GM21528 (cell line): ENCODE measurements at regions not wholly inside any gene's neighbourhood (a gene's known extent, or its start where the extent isn't known, plus 50 kb on each side); places are given as distances from the start of the nearest gene placed in this dataset.

ENCODE experiments used
- ATAC-seq: cut with Tn5 transposase; IDR thresholded peaks from one replicate; pipeline ENCODE4 v1.9.1; 2021; ENCODE audit warnings: mild to moderate bottlenecking, moderate library complexity; ENCODE audit not compliant: unreplicated experiment, low FRiP score

DNA sequence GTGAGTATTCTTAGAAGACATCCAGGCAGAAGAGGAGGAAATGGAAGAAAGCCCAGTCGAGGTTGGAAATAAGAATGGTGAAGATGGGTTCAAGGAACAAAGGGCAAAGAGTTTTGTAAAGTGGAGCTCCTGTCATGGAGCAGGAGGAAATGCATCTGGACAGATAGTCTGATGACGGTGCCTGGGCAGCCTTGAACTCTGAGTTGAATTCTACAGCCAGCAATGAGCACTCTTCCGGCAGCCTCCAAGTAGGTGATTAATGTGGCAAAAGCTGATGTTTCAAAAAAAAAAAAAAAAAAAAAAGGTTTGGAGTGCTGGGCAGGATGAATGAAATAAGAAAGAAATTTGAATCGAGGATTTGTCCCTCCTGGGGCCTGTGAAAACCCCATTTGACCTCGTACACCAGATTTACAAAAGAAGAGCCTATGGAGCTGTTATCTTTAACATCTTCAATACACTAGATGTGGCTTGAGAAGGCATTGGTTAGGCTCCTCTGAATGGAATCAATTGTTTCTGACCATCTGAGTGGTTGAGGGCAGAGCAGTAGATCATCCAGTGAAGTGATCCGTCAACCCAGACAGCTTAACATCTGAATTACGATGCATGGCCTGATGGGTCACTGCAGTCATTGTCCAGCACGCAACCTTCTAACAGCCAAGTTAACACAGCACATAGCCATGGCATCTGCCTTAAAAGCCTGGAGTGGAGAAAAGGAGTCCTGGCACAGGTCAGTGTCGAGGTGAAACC is 449.7 kb downstream of the TXNL1 start:
- no peak for ATAC-seq

- no peak for ATAC-seq
Observed at GRCh38 chr18:56186319-56186718, 452.1 kb downstream of the TXNL1 start.

DNA sequence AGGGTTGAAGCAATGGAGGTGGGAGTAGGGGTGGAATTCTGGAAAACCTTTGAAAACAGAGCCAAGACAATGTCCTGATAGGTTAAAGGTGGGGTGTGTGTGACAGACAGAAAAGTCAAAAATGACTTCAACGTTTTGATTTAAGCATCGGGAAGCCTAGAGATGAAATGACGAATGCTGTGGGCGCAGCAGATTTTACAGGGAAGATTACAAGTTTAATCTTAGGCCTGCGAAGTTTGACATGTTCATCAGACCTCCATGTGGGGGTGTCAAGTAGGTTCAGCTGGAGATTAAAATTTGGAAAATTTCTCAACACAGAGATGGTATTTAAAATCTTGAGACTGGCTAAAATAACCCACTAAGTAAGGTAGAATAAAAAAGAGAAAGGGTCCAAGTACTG is 453.3 kb downstream of the TXNL1 start:
- no peak for ATAC-seq

DNA sequence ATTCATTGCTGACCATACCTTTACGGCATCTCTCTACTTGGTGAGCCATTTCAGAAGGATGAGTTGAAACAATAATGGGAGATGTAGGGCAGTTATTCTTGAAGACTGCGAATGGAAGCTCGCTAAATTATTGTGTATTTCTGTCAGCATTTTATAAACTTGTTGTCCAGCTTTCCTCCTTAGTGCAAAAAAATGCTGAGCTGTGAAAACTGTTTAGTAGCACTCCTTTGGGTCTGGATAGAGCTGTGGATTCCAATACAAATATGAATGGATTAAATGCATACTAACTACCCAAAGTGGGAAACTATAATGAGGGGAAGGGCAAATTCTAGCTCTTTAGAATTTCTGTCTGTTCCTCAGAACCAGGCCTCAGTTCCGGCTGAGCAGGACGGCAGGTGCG is 461.6 kb downstream of the TXNL1 start:
- ATAC-seq: no peak

- ATAC-seq: no peak
Observed at GRCh38 chr18:56175330-56176001, 462.9 kb downstream of the TXNL1 start.

DNA sequence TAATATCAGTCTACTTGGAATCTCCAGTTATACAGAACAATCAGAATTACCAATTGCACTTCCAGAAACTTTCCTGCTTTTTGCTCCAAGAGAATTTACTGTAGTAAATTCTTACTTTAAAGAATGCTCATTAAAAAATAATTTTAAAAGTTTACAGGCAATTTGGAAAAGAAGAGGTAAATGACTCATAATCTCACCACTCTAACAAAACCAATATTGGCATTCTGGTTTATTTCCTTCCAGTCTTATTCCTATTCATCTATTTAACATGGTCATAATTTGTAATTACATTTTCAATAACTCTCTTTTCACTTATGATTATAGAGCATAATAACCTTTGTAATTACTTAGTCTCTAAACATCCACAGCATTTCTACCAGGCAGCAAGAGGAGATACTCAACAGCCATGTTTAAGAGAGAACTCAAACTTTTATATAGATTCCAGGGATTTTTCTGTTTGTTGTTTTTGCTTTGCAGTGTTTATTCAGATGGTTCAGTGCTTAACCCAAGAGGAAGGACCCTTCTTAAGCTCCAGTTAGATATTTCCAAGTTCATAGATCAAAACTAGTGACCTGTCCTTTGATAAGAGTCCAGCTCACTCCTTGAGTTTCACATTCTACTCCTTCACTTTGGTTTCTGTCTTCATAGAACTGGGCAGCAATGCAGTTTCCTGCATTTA is 464.7 kb downstream of the TXNL1 start:
- no peak for ATAC-seq

GRCh38 chr18:56172527-56172926 is 465.9 kb downstream of the TXNL1 start:
- no peak for ATAC-seq

- no peak for ATAC-seq
Observed at GRCh38 chr18:56171848-56172247, 466.5 kb downstream of the TXNL1 start.

DNA sequence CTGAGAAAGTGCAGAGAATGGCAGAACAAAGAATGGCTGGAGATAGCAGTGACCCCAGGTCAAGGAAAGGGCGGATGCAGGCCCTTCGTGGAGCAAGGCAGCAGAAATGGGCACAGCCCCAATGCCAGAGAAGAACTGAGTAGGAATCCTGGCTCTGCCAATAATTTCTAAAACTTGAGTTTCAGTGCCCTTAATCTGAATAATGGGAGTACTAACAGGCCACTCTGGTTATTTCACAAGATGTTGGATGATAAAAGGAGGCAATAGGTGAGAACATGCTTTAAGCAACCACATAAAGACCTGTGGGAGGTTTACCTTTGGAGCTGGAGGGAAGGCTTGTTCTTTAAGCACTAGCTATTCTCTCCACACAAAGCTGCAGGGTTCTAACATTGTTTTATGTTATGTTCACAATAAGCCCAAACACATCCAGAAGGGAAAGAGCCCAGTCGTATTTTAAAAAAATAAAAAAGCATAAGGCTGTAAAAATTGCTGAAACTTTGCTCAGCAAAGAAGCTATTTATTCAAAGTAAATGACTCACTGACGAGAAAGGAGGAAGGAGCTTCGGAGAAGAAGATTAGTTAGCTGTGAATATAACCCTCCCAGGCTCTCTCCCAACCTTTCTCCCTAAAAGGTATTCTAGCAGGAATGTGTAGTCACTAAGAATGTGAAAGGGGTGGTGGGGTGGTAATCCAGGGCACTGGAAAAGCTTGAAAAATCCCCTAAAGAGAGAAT is 470.2 kb downstream of the TXNL1 start:
- ATAC-seq: no peak

DNA sequence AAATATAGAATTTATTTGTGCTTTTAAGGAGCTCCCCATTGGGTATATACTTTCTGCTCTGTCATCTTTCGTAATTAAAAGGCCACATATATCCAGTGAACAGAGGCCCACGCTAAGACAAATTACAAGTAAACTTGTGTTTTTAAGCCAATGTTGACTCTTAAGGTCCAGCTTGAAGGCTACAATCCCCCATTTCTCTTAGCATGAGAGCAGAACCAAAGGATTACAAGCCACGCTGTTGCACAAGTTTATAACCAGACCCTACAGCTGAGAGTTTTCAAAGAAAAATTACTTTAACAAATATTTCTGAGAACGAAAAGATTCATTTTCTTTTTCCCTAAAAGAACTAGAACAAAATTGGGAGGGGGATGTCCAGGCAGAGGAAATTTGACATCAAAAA is 471.0 kb downstream of the TXNL1 start:
- ATAC-seq: no peak

DNA sequence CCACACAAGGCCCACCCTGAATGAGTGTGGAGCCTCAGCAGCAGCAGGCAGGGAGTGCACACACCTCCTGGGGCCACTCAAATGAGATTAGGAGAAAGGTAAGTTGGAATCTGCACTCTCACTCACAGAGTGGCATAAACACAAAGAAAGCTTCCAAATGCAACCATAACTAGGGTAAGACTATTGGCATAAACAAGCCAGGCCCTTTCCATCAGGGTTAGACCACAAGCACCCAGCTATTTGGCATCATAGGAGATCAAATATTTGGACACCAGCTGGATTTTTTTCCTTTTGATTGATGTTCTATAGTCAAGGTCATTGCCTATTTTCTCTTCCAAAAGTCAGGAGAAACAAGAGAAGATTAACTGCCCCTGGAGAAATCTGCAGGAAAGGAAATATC is 471.5 kb downstream of the TXNL1 start:
- ATAC-seq: no peak

GRCh38 chr18:56165601-56166355 is 472.6 kb downstream of the TXNL1 start:
- ATAC-seq: no peak

DNA sequence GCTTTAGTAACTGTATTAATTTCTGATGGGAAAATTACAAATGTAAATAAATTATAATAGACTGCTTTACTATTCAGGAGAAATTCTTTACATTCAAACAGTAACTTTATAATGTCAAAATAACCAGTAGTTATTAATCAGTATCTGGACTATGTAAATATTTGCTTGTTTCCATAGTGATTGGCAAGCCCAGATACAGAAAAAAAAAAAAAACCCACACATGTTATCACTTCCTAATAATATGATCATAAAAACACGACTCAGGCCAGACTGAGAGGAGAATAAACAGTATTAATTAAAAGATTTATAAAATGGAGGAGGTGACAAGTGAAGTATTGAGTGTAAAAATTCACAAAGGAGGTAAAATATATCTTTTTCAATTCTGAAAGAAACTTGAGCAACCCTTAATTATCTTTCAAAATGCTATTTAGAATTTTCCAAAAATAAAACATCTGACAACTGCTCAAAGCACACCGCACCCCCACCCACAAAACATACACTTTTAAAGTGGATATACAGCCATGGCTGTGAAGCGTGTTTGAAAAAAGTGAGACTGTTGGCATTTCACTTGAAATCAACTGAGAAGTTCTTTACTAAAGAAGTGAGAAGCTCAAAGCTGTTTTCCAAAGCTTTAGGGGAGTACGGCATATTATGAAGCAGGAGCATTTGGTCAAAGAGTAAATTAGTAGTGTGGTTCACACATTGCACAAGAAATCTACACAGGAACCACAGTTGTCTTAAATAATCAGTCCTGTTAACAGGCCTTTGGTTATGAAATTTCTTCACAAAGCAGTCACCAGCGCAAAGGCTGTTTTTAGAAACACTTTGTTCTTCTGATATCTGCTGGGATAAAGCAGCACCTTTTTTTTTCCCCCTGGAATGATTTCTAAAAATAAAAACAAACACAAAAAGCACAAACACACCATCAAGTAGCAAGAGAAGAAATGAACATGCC is 475.8 kb downstream of the TXNL1 start:
- ATAC-seq: no peak

- no peak for ATAC-seq
Observed at GRCh38 chr18:56161566-56162260, 476.7 kb downstream of the TXNL1 start.

DNA sequence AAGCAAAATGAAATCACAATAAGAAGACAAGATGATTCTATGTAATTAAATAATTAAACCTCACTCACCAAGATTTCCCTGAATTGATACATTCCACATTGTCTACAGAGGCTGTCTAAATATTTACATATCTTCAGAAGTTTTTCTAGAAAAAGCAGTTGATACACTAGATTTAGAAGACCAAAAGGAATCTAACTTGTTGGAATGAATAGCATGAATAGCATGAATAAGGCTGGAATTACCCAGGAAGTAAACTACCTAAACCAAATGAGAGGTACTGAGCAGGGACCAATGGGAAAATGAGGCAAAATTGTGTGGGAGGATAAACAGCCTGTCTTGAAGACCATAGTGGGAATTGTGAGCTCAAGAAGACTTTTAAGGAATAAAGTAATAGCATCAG is 479.7 kb downstream of the TXNL1 start:
- no peak for ATAC-seq

- no peak for ATAC-seq
Observed at GRCh38 chr18:56157541-56157940, 480.9 kb downstream of the TXNL1 start.

DNA sequence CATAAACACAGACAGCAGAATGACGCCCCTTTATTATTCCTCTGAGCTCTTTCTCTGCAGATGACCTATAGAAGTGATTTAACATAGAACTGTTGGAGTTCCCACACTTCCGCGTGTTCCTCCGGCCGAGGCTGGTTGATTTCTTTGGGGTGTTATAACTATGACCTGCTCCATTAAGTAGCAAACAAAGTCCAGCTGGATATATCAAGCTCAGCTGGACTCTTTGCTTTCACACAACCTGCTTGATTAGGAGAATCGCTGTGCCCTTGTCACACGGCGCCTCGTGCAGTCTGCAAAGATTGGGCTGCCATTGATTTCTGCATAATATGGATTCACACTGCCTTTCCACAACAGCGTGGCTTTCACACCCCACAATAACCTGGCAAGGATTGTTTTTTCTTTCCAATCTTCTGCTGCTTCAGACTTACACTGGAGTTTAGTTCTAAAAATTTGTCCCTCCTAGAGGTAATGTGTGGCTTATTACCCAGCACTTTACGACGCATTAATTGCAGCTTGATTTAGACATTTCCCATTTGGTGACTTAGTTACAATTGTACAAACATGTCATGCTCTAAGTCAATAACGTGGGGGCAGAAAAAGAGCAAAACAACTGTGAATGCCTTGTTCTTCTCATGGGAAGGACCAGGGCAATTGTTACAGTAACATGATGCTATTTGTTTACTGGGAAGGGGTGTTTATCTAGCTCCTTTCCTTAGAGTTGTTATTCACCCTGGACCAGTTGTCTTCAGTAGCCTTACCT is 485.7 kb downstream of the TXNL1 start:
- no peak for ATAC-seq

DNA sequence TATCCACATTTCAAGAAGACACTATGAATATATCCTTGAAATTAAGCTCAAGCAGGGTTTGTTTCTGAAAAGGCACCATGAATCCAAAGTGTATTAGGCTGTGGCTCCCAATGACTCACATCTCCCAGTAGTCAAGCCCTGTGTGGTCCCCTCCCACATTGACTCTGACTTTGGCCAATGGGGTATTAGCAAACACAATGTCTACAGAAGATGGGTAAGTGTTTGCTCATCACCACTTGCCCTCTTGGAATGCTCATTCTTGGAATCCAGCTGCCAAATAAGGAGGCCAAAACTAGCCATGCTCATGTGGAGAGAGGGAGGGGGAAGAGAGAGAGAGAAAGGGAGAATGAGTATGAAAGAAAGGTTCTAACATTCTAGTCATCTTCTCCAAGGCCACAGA is 490.0 kb downstream of the TXNL1 start:
- no peak for ATAC-seq
